GM19463 (cell line): ENCODE measurements at regions not wholly inside any gene's neighbourhood (a gene's known extent, or its start where the extent isn't known, plus 50 kb on each side); places are given as distances from the start of the nearest gene placed in this dataset.
A peak's percentile ranks its signal among the peaks of the same experiment; 100 is the strongest.
"Not testable (repeated sequence)": the region's sequence is repeated elsewhere in the genome, so short reads cannot be mapped to it uniquely, and the experiment has no call there.

Source experiments
- ATAC-seq: cut with Tn5 transposase; IDR thresholded peaks from one replicate; pipeline ENCODE4 v1.9.1; 2021; ENCODE audit warnings: mild to moderate bottlenecking, moderate library complexity; ENCODE audit not compliant: unreplicated experiment

- ATAC-seq: not testable (repeated sequence)
Measured at GRCh38 chr14:37841039-37841438, 245.6 kb downstream of the TTC6 start.

- no peak for ATAC-seq
Measured at GRCh38 chr14:37842106-37842505, 246.7 kb downstream of the TTC6 start.

DNA sequence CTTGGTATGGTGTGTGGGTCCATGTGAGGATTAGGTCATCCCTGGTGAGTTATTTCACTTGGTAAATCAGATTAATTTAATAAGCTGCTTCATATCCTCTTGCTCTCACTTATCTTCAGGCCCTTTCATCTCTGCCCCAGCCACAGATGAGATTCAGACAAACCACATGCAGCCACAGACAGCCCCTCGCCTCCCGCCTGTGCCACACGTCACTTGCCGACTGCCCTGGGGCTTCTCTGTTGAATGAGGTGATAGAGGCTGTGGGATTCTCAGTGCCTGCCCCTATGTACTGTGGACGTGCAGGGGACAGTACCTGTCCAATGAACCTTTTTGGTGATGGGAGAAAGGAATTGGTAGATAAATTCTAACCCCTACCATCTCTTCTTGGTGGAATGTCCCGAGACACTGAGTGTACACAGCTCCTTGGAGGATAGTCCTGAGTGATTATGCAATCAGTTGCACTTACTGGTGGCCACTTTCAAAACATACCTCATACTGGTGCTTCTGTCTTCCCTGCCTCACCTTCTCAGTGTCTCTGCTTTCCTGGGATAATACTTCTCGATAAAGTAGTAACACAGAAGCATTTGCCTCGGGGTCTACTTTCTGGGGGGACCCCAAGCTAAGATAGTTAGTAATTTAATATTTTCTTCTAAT lies 248.7 kb downstream of the TTC6 start:
- no peak for ATAC-seq

- no peak for ATAC-seq
Measured at GRCh38 chr14:37844614-37845013, 249.2 kb downstream of the TTC6 start.

DNA sequence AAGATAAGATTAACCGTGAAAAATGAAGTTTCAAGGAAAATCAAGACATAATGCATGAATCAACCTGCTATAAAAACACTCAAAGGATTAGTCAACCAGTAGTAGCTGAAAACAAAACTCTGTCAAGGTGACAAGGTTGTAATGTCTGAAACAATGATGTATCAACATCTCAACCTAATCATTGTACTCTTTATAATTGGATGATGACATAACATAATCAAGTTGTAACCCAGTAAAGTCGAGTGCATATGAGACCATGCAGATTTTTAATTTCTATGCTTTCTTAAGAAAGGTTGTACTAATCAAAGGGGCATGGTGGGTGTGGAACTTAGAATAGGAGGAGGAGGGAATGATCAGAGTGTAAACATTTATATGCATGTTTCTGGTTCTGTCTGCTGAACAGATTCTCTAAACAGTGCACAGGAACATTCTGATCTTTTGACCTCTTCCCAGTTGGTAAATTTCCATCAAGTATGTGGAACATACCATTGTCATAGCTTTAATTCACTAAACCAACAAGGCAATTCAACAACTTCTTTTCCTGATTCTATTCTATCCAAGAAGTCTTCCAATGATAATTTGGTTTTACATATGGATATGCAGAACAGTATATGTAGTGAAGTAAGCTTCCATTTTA lies 253.7 kb downstream of the TTC6 start:
- ATAC-seq: no peak

DNA sequence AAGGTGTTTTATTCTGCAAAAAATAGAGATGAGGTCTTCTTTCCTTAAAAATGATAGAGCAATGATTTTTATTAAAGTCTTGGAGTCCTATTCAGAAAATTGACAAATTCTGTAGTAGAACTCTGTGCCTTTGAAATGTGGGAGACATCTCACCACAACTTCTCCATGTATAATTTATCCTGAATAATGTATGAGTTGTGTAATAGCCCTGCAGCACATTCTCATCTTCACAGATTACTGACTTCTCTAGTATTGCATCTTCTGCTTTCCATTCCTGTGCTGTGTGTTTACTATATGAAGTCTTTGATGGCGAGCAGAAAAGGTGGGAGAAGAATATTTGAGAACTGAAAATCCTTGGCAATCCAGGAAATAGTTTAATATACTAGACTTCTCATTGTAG lies 255.6 kb downstream of the TTC6 start:
- no peak for ATAC-seq

DNA sequence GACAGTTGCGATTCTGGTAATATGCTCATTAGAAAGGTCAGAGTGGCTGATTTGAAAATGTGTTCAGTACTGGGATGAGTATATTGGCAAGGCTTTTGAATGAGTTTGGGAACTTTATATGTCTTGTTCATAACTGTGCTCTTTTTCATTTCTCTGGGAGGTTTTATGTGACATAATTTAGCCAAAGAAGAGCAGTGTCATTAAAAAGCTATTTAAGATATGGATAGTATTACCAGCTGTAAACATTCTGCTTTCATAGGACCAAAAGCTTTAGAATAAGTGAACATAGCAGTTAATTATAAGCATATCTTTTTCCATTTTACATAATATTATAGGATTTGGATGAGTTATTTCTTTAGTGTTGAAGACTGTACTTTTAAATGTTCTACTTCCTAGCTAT lies 260.4 kb downstream of the TTC6 start:
- ATAC-seq: no peak

- no peak for ATAC-seq
Measured at GRCh38 chr14:37857774-37858266, 262.4 kb downstream of the TTC6 start.

GRCh38 chr14:37858733-37859132 lies 263.3 kb downstream of the TTC6 start:
- ATAC-seq: no peak

GRCh38 chr14:37859177-37859576 lies 263.7 kb downstream of the TTC6 start:
- no peak for ATAC-seq

- ATAC-seq: no peak
Measured at GRCh38 chr14:37862263-37862662, 266.8 kb downstream of the TTC6 start.

DNA sequence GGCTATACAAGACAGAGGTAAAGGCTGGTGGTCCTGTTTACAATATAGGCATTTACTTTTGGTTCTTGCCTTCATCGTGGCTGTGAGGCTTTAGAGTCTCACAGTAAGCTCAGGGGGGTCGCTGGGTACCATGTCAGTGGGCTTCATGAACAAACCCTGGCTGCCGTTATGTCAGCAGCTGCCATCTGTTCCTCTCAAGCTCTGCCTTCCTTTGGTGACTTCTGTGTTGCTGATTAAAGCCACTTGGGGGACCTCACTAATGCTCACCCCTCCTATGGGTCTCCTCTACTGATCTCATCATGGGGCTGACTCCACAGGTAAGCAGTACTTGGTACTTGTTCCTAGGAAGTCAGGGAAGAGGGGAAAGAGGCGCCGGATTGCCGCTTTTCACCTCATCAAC lies 268.7 kb downstream of the TTC6 start:
- ATAC-seq: no peak

- ATAC-seq: no peak
Measured at GRCh38 chr14:37864861-37865718, 269.7 kb downstream of the TTC6 start.

- no peak for ATAC-seq
Measured at GRCh38 chr14:37865719-37866549, 270.5 kb downstream of the TTC6 start.

GRCh38 chr14:37869633-37870032 lies 274.2 kb downstream of the TTC6 start:
- no peak for ATAC-seq

GRCh38 chr14:37870170-37870569 lies 274.7 kb downstream of the TTC6 start:
- no peak for ATAC-seq

DNA sequence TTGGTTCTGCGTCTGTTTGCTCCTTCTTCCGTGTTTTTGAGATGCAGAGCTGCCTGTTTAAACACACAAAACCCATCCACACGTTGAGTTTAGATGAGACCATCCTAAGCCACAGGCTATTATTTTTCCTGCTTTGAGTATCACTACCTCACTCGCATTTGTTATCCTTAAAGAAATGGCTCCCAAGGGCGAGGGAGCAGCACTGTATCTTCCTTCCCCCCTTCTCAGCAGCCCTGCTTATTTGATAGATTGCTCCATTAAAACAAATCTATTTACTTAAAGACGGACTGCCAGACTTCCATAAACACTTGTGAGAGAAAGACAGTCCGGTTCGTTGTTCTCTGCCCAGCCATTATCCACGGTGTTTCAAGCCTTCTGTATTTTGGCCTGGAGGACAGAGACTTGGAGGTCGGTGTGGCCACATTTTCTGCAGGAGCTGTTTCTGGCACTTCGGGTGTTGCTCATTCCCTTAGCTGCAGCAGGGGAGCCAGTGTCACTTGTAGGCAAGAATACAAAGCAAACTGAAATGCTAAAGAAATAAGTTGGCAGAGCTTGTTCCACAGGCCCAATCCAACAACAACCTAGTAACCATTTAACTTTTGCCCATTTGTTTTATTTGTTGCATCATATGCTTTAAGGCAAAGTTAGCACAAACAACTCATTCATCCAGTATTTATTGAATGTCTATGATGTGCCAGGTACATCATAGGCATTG lies 275.4 kb downstream of the TTC6 start:
- ATAC-seq: no peak

DNA sequence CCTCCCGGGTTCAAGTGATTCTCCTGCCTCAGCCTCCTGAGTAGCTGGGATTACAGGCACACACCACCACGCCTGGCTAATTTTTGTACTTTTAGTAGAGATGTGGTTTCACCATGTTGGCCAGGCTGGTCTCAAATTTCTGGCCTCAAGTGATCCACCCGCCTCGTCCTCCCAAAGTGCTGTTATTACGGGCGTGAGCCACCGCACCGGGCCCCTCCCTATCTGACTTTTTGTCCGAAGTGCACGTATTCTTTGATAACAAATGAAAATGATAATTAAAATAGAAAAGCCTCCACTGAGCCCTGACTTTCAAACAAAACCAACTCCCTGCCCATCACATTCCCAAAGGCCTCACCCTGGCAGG lies 278.6 kb downstream of the TTC6 start:
- not testable (repeated sequence) for ATAC-seq

DNA sequence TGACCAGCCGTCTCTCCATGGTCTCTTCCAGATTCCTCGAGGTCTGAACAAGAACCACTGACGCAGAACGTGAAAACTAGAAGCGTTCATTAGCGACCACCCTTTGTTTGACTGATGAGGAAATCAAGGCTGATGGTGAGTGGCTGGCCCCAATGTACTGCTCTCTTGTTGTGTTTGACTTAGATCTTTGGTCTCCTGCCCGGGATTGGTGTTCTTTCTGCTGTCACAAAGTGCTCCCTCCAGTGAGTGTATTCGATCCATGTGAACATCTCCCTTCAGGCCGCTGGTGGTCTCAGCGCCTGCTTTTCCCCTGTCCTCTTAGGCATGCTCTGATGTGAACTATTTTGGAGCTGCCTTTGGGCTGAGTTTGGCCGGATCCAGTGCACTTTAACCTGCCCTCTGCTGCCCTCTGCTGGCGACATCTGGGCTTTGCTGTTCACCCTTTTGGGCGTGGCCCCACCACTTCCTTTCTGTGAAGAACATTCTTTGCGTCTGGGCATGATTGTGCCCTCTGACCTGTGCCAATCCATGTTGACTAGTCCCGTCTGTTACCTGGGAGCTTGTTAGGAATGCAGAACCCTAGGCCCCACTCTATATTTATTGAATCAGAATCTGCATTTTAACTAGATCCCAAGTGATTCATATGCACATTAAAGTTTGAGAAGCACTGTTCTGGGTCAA lies 279.1 kb downstream of the TTC6 start:
- peak; percentile 97 for ATAC-seq

DNA sequence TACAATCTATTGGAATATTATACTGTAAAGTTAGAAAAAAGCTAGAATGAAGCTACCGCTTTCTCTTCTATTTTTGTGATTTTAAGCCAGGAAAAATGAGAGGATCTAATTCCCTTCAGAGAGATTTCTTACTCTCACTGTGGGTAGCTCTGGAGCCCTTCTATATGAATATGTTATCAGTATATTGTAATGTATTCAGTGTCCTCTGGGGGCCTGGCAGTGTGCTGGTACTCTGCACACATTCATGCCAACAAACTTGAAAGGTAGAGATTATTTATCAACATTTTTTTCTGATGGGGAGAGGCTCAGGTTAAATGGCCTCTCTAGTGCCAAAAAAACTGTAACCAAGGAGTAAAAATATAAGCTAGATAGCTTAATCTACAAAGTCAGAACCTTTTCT lies 292.8 kb downstream of the TTC6 start:
- ATAC-seq: no peak
